IPS-NIHi11 (cell line): ENCODE measurements at regions not wholly inside any gene's neighbourhood (a gene's known extent, or its start where the extent isn't known, plus 50 kb on each side); places are given as distances from the start of the nearest gene placed in this dataset.
A peak's percentile ranks its signal among the peaks of the same experiment; 100 is the strongest.

Source experiments
- DNase-seq: peaks from one replicate; pipeline ENCODE4 v3.0.0; 2012; ENCODE audit warnings: mixed read lengths, low spot score

GRCh38 chr22:34159491-34159890 is 239.2 kb upstream of the LARGE1 start:
- DNase-seq: no peak

GRCh38 chr22:34160141-34160783 is 240.0 kb upstream of the LARGE1 start:
- peak; percentile 16 for DNase-seq

- DNase-seq: no peak
Observed at GRCh38 chr22:34161431-34162123, 241.3 kb upstream of the LARGE1 start.

GRCh38 chr22:34198976-34199375 is 278.7 kb upstream of the LARGE1 start:
- no peak for DNase-seq

- DNase-seq: no peak
Observed at GRCh38 chr22:34210301-34210700, 290.0 kb upstream of the LARGE1 start.

- no peak for DNase-seq
Observed at GRCh38 chr22:34214372-34214771, 294.1 kb upstream of the LARGE1 start.

- DNase-seq: no peak
Observed at GRCh38 chr22:34225278-34225677, 305.0 kb upstream of the LARGE1 start.

GRCh38 chr22:34236527-34236926 is 316.3 kb upstream of the LARGE1 start:
- no peak for DNase-seq

GRCh38 chr22:34239421-34239820 is 319.1 kb upstream of the LARGE1 start:
- DNase-seq: no peak

- no peak for DNase-seq
Observed at GRCh38 chr22:34243023-34243422, 322.7 kb upstream of the LARGE1 start.

- no peak for DNase-seq
Observed at GRCh38 chr22:34255042-34255441, 334.8 kb upstream of the LARGE1 start.

- DNase-seq: no peak
Observed at GRCh38 chr22:34278121-34278520, 357.8 kb upstream of the LARGE1 start.

- no peak for DNase-seq
Observed at GRCh38 chr22:34281738-34282137, 361.5 kb upstream of the LARGE1 start.

GRCh38 chr22:34283844-34284243 is 363.6 kb upstream of the LARGE1 start:
- DNase-seq: no peak

- no peak for DNase-seq
Observed at GRCh38 chr22:34293324-34293723, 373.0 kb upstream of the LARGE1 start.

- DNase-seq: no peak
Observed at GRCh38 chr22:34294476-34294875, 374.2 kb upstream of the LARGE1 start.

GRCh38 chr22:34294986-34295385 is 374.7 kb upstream of the LARGE1 start:
- no peak for DNase-seq

GRCh38 chr22:34296461-34296860 is 376.2 kb upstream of the LARGE1 start:
- no peak for DNase-seq

GRCh38 chr22:34297536-34298120 is 377.4 kb upstream of the LARGE1 start:
- DNase-seq: no peak

- no peak for DNase-seq
Observed at GRCh38 chr22:34299496-34299895, 379.2 kb upstream of the LARGE1 start.

GRCh38 chr22:34301569-34301968 is 381.3 kb upstream of the LARGE1 start:
- DNase-seq: no peak

GRCh38 chr22:34303656-34304055 is 383.4 kb upstream of the LARGE1 start:
- no peak for DNase-seq

- no peak for DNase-seq
Observed at GRCh38 chr22:34306361-34306760, 386.1 kb upstream of the LARGE1 start.

GRCh38 chr22:34308101-34308500 is 387.8 kb upstream of the LARGE1 start:
- no peak for DNase-seq
